Urothelium cell line (cell line): ENCODE measurements at regions not wholly inside any gene's neighbourhood (a gene's known extent, or its start where the extent isn't known, plus 50 kb on each side); places are given as distances from the start of the nearest gene placed in this dataset.

Source experiments
- DNase-seq: peaks from one replicate; pipeline ENCODE4 v3.0.0; 2011; ENCODE audit warnings: low spot score, mixed read lengths
- FAIRE-seq: peaks from 2 replicates; lab custom pipeline; 2011; peaks lifted over from hg19 to GRCh38; lab: Jason Lieb, UNC

GRCh38 chr3:193977622-193978021 lies 158.3 kb upstream of the HES1 start:
- DNase-seq = no peak
- FAIRE-seq = no peak

- FAIRE-seq (no peak), DNase-seq (no peak)
Observed at GRCh38 chr3:193978030-193978429, 157.9 kb upstream of the HES1 start.

DNA sequence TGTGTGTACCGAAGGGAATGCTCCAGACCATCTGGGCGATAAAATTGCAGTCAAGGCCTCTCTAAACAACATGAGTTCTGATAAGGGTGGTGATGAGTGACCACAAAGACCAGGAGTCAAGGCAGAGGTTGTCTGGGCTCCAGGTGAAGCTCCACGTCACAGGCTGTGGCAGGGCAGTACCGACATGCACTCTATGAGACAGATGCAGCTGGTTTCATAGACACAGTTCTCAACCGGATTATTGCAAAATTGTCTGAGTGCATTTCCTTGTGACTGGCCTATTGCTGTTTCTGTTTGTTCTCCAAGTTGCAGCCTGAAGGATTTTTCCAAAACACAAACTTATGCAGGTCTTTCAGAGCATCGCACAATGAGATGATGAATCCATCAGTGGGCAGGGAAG lies 157.5 kb upstream of the HES1 start:
- DNase-seq (no peak), FAIRE-seq (no peak)

GRCh38 chr3:193980326-193980725 lies 155.6 kb upstream of the HES1 start:
- FAIRE-seq = no peak
- DNase-seq = no peak

DNA sequence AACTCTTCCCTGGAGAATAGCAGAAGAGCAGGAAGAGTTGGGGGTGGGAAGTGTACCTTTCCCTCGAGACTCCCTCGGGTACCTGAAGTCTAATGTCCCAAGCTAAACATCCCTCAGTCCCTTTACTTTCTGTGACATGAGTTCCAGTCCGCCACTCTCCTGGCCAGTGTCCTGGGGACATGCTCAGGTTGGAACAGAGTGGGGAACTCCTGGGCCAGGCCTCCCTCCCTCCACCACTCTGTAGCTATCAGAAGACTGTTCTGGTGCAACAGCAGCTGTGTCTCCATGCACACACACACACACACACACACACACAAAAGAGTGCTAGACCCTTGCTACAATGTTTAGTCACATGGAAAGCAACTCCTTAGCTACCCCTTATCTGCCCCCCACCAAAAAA lies 155.0 kb upstream of the HES1 start:
- no peak for FAIRE-seq
- no peak for DNase-seq

DNA sequence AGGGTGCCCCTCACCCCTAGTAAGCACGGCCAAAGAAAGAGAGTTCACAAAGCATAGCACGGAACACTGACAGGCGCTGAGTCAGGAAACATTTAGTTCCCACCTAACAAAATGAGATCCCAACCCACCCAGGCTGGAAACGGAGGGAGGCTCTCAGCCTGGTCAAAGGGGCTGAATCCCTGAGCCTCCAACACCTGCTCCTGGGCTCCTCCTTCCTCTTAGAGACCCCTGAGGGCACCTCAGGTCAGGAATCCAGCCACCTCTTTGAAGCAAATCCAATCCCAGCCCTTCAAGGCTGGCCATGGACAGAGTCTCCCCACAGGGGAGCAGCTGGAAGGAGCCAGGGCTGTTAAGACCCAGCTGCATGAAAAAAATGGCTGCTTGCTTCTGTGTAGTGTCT lies 154.4 kb upstream of the HES1 start:
- no peak for FAIRE-seq

GRCh38 chr3:193982258-193982659 lies 153.7 kb upstream of the HES1 start:
- DNase-seq = peak; percentile 68
- no peak for FAIRE-seq

More for the DNA sequence above, 154.4 kb upstream of the HES1 start:
- no peak for DNase-seq

GRCh38 chr3:193983846-193984818 lies 151.8 kb upstream of the HES1 start:
- no peak for DNase-seq
- FAIRE-seq = no peak

- DNase-seq (no peak), FAIRE-seq (no peak)
Observed at GRCh38 chr3:193984876-193985275, 151.1 kb upstream of the HES1 start.

- FAIRE-seq (no peak), DNase-seq (no peak)
Observed at GRCh38 chr3:193987186-193987585, 148.8 kb upstream of the HES1 start.

DNA sequence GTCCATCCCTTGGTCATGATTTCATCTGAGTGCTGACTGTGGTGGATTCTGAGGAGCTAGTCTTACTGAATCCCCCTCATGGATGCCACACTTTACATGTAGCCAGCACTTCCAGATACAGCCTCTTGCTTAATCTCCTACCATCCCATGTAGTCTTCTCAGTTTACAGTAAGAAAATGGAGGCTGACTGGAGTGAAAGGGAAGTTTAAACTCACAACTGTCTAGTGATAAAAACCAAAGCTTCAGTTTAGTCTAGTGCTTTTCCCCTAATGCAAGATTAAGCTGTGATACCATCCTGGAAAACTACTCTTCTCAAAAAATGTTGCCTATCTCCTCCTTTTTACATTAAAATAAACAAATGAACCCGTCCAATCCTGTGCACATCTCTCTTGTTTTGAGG lies 146.8 kb upstream of the HES1 start:
- DNase-seq = no peak
- FAIRE-seq = no peak

DNA sequence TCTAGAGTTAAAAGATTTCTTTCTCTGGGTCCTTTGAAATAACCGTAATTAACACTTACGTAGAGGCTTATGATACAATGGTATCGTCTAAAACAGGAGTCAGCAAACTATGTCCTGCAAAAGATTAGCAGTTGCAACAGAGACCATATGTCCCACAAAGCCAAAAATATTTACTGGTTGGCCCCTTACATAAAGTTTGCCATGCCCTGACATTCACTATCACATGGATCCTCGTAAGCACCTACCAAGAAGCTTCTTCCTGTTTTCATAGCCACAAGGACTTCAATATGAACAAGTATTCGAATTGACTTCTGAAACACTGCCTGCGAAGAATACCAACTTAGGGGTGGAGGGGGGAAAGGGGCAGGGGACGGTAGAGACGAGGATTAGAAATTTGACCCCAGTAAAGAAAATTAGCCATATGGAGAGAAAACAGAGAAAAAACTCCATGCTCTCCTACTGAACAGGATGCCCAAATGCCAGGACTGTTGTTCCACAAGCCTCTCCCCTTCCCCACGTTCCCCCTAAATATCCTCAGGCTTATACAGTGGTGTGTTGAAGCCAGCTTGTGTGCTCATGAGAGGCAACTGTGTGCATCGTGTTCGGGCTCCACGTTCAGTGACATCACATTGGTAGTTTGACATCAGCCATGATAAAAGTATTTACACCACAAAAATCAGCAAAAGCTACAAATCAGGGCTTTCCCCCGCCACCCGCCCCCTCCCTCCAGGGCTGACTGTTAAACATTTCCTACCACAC lies 144.1 kb upstream of the HES1 start:
- FAIRE-seq = no peak
- no peak for DNase-seq

DNA sequence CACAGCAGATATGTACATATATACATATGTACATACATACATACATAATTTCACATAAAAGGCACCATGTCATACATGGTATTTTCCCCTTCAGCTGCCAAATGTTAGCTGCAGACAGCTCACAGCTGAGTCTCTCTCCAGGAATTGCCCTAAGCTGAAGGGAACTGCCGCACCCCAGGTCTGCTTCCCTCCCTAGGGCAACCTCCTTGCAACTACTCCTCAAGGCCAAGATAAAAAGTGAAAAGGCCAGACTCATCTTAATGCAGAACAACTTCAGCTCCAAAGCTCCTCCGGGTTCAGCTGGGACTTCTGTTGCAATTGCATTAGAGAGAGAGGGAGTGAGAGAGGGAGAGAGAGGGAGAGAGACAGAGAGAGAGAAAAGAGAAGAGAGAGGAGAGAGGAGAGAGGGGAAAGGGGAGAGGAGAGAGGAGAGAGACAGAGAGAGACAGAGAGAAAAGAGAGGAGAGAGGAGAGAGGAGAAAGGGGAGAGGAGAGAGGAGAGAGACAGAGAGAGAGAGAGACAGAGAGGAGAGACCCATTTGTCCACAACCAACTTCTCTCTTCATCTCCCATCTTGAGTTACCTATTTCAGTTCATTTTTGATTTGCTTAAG lies 143.4 kb upstream of the HES1 start:
- no peak for FAIRE-seq

GRCh38 chr3:193996221-193996620 lies 139.7 kb upstream of the HES1 start:
- FAIRE-seq = no peak

More for the DNA sequence above, 143.4 kb upstream of the HES1 start:
- no peak for DNase-seq

GRCh38 chr3:193996641-193997089 lies 139.3 kb upstream of the HES1 start:
- FAIRE-seq (no peak), DNase-seq (no peak)

More at GRCh38 chr3:193996221-193996620, 139.7 kb upstream of the HES1 start:
- DNase-seq = no peak

DNA sequence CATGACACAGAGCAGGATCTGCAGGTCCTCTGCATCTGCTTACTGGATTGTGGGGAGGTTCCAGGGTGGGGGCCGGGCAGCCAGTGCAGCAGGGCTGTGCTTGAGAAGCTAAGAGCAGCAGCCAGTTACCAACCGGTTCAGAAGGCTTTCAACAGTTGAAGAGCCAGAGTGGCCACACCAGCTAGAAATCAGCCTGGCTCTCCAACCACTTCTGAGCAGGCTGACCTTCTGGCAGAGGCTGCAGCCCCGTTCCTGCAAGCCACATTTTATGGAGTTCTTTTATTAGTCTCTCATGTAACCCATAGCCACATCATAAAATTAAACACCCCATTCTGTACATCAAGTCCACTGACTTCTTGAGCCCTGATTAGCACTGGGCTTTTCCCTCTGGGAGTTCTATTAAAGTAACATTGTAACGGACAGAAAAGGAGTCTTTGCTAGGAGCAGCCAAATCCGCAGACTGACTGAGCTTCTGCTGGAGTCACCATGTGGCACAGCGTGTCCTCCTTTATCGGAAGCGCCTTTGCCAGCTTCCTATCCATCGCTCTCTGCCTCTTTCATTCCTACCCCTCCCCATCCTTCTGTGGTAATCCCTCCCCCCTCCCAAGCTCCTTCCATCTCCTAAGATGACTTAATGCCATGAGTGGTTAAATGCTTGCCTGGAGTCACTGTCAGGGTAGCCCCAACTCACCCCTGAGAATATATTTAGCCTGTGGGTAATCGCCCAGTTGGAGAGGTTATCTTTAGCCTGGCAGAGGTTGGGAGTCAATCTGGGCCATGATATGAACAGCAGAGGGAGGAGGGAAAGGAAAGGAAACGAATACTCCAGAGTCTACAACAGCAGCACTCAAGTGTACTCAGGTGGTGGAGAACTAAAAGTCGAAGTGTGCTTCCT lies 138.5 kb upstream of the HES1 start:
- FAIRE-seq (peak; percentile 44), DNase-seq (no peak)

- DNase-seq (no peak), FAIRE-seq (no peak)
Observed at GRCh38 chr3:193998123-193998448, 137.9 kb upstream of the HES1 start.

DNA sequence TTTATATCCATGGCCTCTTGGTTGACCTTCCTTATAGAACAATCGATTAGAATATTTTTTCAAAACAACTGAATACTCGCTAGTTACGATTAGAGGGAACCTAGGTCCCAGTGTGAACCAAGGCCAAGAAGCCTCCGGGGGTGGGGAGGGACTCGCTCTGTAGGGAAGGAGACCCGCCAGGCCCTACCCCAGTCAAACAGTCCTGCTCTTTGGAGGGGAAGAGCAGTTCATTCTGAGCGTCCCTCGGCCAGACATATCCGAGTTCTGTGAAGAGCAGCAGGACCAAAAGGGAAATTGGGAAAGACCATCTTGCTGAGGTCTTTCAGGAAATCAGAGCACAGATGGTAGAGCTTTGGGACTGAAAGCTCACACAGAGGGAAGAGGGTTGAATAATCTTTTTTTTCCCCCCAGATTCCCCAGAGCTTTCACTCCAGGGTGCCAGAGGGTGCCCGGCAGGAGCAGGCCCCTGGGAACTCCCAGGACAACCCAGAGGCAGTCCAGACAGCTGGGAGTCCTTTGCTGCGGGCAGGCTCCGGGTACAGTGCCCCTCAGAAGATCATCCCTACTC lies 137.2 kb upstream of the HES1 start:
- FAIRE-seq (no peak), DNase-seq (no peak)

DNA sequence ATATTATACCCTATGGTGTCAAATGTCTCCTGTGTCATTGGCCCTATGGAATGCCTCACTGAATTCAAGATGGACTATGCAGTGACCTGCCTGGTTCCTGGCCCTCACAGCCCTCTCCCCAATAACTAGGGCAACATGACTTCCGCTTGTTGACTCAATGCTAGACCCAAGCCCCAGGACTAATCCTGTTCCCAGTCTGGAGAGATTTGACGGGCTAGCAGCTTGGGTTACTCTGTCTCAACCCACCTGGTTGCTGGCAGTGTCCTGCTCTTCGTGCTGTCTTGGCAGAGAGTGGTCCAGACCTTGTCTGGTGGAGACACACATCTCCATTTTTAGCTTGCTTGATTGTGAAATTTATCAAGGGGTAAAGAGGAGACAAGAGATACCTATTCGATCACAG lies 135.8 kb upstream of the HES1 start:
- no peak for DNase-seq
- no peak for FAIRE-seq

DNA sequence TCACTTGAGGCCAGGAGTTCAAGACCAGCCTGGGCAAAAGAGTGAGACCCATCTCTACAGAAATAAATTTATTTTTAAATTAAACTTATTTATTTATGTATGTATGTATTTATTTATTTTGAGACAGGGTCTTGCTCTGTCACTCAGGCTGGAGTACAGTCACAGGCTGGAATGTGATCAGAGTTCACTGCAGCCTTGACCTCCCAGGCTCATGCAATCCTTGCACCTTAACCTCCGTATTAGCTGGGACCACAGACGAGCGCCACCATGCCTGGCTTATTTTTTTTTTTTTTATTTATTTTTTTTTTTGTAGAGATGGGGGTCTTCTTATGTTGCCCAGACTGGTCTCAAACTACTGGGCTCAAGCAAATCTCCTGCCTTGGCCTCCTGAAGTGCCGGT lies 135.2 kb upstream of the HES1 start:
- FAIRE-seq (no peak), DNase-seq (no peak)
